NCI-H345 treated with DMSO at 0.1 percent for 48 hours (cell line): ENCODE measurements at regions not wholly inside any gene's neighbourhood (a gene's known extent, or its start where the extent isn't known, plus 50 kb on each side); places are given as distances from the start of the nearest gene placed in this dataset.

Source experiments
- DNase-seq: peaks from one replicate; lab custom pipeline; 2025; ENCODE audit not compliant: unreplicated experiment; lab: John Stamatoyannopoulos, UW

- no peak for DNase-seq
Observed at GRCh38 chr2:150140777-150141176, 346.7 kb downstream of the RND3 start.

GRCh38 chr2:150138587-150138986, 348.9 kb downstream of the RND3 start:
- no peak for DNase-seq

- DNase-seq: no peak
Observed at GRCh38 chr2:150137338-150138069, 350.0 kb downstream of the RND3 start.

GRCh38 chr2:150136893-150137292, 350.6 kb downstream of the RND3 start:
- DNase-seq: no peak

- no peak for DNase-seq
Observed at GRCh38 chr2:150136401-150136800, 351.1 kb downstream of the RND3 start.

- DNase-seq: no peak
Observed at GRCh38 chr2:150135223-150135883, 352.1 kb downstream of the RND3 start.

- no peak for DNase-seq
Observed at GRCh38 chr2:150134223-150134857, 353.1 kb downstream of the RND3 start.

GRCh38 chr2:150133623-150134022, 353.8 kb downstream of the RND3 start:
- no peak for DNase-seq

- no peak for DNase-seq
Observed at GRCh38 chr2:150129921-150130575, 357.4 kb downstream of the RND3 start.

- DNase-seq: no peak
Observed at GRCh38 chr2:150127995-150128394, 359.5 kb downstream of the RND3 start.

GRCh38 chr2:150127346-150127990, 360.0 kb downstream of the RND3 start:
- no peak for DNase-seq

GRCh38 chr2:150126839-150127238, 360.6 kb downstream of the RND3 start:
- no peak for DNase-seq

- no peak for DNase-seq
Observed at GRCh38 chr2:150126143-150126740, 361.2 kb downstream of the RND3 start.

GRCh38 chr2:150125708-150126107, 361.8 kb downstream of the RND3 start:
- DNase-seq: no peak

- DNase-seq: no peak
Observed at GRCh38 chr2:150125188-150125587, 362.3 kb downstream of the RND3 start.

GRCh38 chr2:150124739-150125138, 362.7 kb downstream of the RND3 start:
- no peak for DNase-seq

GRCh38 chr2:150122871-150123613, 364.4 kb downstream of the RND3 start:
- no peak for DNase-seq

- no peak for DNase-seq
Observed at GRCh38 chr2:150122156-150122555, 365.3 kb downstream of the RND3 start.

GRCh38 chr2:150120326-150120955, 367.0 kb downstream of the RND3 start:
- DNase-seq: peak; percentile 32

- no peak for DNase-seq
Observed at GRCh38 chr2:150119819-150120218, 367.6 kb downstream of the RND3 start.
